HG02885 (cell line): ENCODE measurements at regions not wholly inside any gene's neighbourhood (a gene's known extent, or its start where the extent isn't known, plus 50 kb on each side); places are given as distances from the start of the nearest gene placed in this dataset.
"Not testable (repeated sequence)": the region's sequence is repeated elsewhere in the genome, so short reads cannot be mapped to it uniquely, and the experiment has no call there.

Source experiments
- ATAC-seq: cut with Tn5 transposase; IDR thresholded peaks from one replicate; pipeline ENCODE4 v1.9.1; 2021; ENCODE audit warnings: mild to moderate bottlenecking; ENCODE audit not compliant: unreplicated experiment, poor library complexity

DNA sequence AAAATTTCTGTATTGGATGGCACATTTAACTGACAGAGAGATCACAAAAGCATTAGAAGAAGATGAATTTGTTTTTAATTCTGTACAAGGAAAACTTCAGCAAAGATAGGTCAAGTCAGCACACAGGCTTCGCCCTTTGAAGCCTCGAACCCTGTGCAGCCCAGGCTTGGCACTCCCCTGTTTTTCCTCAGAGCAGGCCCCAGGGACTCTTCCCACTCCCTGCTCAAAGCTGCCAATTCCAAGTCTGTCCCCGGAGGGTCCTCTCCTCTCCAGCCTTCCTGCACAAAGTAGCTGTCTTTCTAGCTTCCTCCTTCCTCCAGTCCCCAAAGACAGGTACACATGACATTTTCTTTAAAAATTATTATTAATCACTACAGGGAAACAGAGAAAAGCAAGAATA is 466.3 kb downstream of the PPARGC1A start:
- no peak for ATAC-seq

GRCh38 chr4:23422878-23423277 is 467.0 kb downstream of the PPARGC1A start:
- ATAC-seq = no peak

- ATAC-seq = no peak
Measured at GRCh38 chr4:23413631-23414030, 476.2 kb downstream of the PPARGC1A start.

DNA sequence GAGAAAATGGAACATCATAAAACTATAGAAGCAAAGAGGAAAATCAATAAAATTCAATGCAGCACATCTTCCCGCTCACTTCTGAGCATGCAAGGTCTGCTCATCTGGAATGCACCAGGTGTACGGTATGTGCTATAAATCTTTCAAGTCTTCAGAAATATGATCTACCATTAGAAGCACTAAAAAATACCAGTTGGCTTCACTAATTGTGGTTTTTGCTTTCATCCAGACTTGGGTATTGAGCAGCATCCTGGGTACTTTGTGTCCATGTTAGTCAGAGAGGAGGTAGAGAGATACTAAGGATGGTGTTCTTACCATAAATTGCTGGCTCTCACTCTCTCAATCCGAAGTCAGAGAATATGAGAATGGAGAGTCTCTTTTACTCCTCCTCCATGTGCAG is 477.1 kb downstream of the PPARGC1A start:
- no peak for ATAC-seq

GRCh38 chr4:23408913-23409312 is 480.9 kb downstream of the PPARGC1A start:
- not testable (repeated sequence) for ATAC-seq

- ATAC-seq = no peak
Measured at GRCh38 chr4:23401572-23401971, 488.3 kb downstream of the PPARGC1A start.

GRCh38 chr4:23392860-23393458 is 496.9 kb downstream of the PPARGC1A start:
- no peak for ATAC-seq

GRCh38 chr4:23390246-23390645 is 499.6 kb downstream of the PPARGC1A start:
- no peak for ATAC-seq

GRCh38 chr4:23388699-23389395 is 501.0 kb downstream of the PPARGC1A start:
- ATAC-seq = no peak

DNA sequence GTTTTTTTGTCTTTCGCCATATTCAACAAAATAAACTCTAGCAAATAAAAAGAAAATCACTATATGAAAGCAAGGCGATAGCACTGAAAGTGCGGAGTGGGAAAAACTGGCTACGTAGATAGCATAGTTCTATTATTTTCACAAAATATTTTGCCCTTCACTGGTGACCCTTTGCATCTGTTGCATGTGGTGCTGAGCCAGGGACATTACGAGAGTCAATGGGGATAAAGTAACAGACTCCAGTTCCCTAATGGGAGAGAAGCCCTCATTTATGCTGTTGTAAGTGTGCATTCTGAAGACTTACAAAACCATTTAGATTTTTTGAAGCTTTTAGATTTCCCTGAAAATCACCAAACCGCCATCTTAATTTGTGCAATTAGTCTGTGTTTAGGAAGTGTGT is 501.6 kb downstream of the PPARGC1A start:
- ATAC-seq = no peak

- no peak for ATAC-seq
Measured at GRCh38 chr4:23384741-23385140, 505.1 kb downstream of the PPARGC1A start.

- ATAC-seq = no peak
Measured at GRCh38 chr4:23382879-23383278, 507.0 kb downstream of the PPARGC1A start.

GRCh38 chr4:23374259-23374658 is 515.6 kb downstream of the PPARGC1A start:
- ATAC-seq = no peak

- no peak for ATAC-seq
Measured at GRCh38 chr4:23373261-23373660, 516.6 kb downstream of the PPARGC1A start.

GRCh38 chr4:23371533-23371932 is 518.3 kb downstream of the PPARGC1A start:
- ATAC-seq = no peak

DNA sequence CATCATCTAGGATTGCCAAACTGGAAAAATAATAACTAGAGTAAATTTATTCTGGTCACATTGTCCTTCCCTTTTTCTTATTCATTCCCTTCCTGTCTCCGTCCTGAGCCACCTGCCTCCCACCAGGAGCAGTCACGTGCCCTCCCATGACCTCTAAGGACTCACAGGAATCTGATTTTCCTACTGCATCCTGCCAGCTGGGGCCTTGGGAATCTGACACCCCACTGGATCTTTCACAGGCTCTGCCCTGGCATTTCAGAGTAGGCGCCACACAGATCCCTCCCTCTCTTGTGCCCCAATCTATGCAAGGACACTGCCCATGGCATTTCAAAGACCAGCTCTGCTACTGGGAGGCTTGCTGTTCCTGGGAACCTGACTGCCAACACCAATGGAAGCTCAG is 520.5 kb downstream of the PPARGC1A start:
- ATAC-seq = no peak

- no peak for ATAC-seq
Measured at GRCh38 chr4:23368081-23368697, 521.7 kb downstream of the PPARGC1A start.

DNA sequence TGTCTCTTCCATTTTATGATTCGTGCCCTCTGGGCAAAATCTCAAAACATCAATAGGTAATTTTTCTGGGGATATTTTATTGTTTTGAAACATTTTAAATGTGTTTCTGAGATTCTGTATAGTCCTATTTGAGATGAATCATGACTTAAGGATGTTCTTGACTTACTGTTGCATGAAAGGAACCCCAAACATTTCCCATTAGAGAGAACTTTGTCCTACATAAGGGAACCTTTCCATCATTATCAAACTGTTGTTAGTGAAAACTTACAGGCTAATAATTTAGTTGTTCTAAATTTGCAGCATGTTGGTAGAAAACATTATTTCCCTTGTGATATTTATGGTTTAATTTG is 523.3 kb downstream of the PPARGC1A start:
- no peak for ATAC-seq

DNA sequence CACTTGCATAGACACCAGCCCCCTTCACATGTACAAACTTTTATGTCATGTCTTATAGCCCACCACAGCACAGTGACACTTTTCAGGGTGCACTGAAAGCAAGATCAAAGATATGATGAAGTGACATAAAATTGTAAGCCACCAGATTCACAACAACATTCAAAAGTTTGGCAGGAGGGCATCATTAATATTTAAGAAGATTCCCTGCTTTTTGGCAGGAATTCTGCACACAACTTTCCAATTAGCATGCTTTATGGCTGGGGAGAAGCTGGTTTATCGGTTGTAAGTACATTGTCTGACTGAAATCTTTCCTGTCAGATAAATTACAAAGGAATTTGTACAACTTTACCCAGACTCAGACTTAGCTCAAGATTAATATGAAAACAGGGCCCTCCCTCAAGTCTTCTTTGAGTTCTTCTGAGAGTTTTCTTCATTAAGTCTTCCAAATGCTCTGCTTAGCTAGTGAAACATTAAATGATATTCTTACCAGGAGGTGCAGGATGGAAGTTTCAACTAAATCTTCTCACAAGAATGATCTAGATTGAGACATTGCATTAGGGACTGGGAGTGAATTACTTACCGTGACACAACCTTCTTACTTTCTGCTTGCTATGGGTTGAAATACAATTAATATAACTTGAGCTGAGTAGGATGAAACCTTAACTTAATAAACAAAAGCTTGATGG is 523.8 kb downstream of the PPARGC1A start:
- no peak for ATAC-seq

DNA sequence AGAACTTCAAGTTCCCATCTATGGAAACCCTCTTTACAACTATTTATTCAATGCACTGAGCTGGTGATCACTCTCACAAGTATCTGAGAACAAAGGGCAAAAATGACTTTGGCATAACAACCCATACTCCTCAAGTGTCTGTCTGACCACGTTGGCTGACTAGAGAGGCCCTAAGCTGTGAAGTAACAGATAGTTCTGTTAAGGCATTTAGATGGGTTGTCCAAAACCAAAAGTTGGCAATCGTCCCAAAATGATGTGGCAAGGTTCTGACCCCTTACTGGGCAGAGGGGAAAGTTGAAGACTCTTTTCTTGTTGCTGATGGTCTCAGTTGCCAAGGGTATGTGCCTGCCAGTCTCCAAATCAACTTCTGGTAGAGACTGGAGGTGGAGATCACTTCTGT is 524.8 kb downstream of the PPARGC1A start:
- ATAC-seq = no peak

GRCh38 chr4:23364167-23364566 is 525.7 kb downstream of the PPARGC1A start:
- no peak for ATAC-seq
